Osteocyte (in vitro differentiated cells): ENCODE measurements at regions not wholly inside any gene's neighbourhood (a gene's known extent, or its start where the extent isn't known, plus 50 kb on each side); places are given as distances from the start of the nearest gene placed in this dataset.

Experiments used
- DNase-seq: peaks from one replicate; pipeline ENCODE4 v3.0.0; 2021; ENCODE audit warnings: mixed read lengths; ENCODE audit not compliant: unreplicated experiment; ENCODE audit errors: extremely low spot score
- H3K27ac Mint-ChIP-seq: one replicate; pipeline ENCODE4 v1.8.0; 2021; ENCODE audit warnings: mild to moderate bottlenecking, mixed read lengths; ENCODE audit not compliant: unreplicated experiment
- H3K27me3 Mint-ChIP-seq: one replicate; pipeline ENCODE4 v1.8.0; 2021; ENCODE audit warnings: mixed read lengths; ENCODE audit not compliant: unreplicated experiment
- H3K36me3 Mint-ChIP-seq: one replicate; pipeline ENCODE4 v1.8.0; 2021; ENCODE audit warnings: mixed read lengths; ENCODE audit not compliant: unreplicated experiment
- H3K4me1 Mint-ChIP-seq: one replicate; pipeline ENCODE4 v1.8.0; 2021; ENCODE audit warnings: mixed read lengths; ENCODE audit not compliant: unreplicated experiment
- H3K4me3 Mint-ChIP-seq: one replicate; pipeline ENCODE4 v1.8.0; 2021; ENCODE audit warnings: mild to moderate bottlenecking, moderate library complexity, mixed read lengths; ENCODE audit not compliant: unreplicated experiment
- H3K9me3 Mint-ChIP-seq: one replicate; pipeline ENCODE4 v1.8.0; 2021; ENCODE audit warnings: mixed read lengths; ENCODE audit not compliant: unreplicated experiment
- TF ChIP-seq, protein P1 (sequence below): fragments of 200-600 bp; sonication (generic); IDR thresholded peaks from 2 replicates; pipeline ENCODE4 v1.5.0; 2021; ENCODE audit warnings: antibody characterized with exemption, mild to moderate bottlenecking, moderate library complexity

DNA sequence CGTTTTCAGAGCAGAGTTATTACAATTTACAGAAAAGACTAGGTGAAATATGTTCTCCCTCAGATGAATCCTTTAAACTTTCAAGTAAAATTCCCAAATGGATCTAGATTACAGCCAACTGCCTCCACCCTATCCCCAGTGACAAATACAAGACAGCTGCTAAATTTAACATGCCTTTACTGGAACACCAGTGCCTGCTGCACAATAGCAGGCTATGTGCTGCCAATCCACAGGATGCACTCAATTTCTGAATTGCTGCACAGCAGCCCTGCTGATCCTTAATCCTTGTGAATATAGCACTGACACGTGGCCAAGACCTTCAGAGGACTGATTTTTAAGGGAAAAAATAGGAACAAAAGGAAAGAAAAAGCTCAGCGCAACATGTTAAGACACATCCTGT lies 128.9 kb downstream of the CCER1 start:
- H3K4me3 Mint-ChIP-seq: no peak overlapping the region
- no peak for DNase-seq
- no peaks in the 10 kb centered on the region for H3K36me3 Mint-ChIP-seq
- no peaks in the 10 kb centered on the region for H3K9me3 Mint-ChIP-seq
- H3K4me1 Mint-ChIP-seq: no peaks in the 10 kb centered on the region
- H3K27ac Mint-ChIP-seq: no peak overlapping the region
- TF ChIP-seq, protein P1, sequence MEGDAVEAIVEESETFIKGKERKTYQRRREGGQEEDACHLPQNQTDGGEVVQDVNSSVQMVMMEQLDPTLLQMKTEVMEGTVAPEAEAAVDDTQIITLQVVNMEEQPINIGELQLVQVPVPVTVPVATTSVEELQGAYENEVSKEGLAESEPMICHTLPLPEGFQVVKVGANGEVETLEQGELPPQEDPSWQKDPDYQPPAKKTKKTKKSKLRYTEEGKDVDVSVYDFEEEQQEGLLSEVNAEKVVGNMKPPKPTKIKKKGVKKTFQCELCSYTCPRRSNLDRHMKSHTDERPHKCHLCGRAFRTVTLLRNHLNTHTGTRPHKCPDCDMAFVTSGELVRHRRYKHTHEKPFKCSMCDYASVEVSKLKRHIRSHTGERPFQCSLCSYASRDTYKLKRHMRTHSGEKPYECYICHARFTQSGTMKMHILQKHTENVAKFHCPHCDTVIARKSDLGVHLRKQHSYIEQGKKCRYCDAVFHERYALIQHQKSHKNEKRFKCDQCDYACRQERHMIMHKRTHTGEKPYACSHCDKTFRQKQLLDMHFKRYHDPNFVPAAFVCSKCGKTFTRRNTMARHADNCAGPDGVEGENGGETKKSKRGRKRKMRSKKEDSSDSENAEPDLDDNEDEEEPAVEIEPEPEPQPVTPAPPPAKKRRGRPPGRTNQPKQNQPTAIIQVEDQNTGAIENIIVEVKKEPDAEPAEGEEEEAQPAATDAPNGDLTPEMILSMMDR: no peak
- H3K27me3 Mint-ChIP-seq: no peaks in the 10 kb centered on the region

DNA sequence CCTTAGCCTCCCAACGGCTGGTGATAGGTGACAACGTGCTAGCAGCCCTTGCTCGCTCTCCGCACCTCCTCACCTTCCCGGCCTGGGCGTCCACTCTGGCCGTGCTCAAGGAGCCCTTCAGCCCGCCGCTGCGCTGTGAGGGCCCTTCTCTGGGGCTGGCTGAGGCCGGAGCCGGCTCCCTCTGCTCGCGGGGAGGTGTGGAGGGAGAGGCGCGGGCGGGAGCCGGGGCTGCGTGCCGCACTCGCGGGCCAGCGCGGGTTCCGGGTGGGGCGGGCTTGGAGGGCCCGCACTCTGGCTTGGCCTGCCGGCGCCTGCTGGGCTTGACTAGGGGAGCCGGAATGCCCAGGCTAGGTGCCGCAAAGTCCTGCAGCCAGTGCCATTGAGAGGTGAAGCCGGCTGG lies 131.1 kb downstream of the CCER1 start:
- Mint-ChIP-seq H3K4me1 (no peaks in the 10 kb centered on the region), H3K36me3 (no peaks in the 10 kb centered on the region), H3K9me3 (no peaks in the 10 kb centered on the region), H3K4me3 (no peak overlapping the region), H3K27ac (no peak overlapping the region), H3K27me3 (no peaks in the 10 kb centered on the region)
- DNase-seq: no peak
- TF ChIP-seq, protein P1: no peak

DNA sequence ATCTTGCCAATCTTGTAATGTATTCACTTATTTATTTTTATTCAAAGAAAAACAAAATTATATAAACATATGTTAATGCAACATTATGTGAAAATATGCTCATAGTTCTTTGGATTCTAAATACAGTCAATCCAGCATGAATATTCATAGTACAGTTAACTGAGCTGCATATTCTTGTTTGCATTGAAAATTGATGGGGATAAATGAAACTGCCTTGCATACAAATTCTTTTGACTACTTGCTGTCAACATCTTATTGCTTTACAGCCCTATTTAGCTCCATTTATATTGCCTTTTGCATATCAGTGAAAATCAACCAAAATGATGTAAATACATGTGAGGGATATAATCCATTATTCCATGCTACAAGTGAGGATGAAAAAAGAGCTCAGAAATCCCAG lies 135.3 kb downstream of the CCER1 start:
- no peaks in the 10 kb centered on the region for H3K9me3 Mint-ChIP-seq
- no peak overlapping the region for H3K4me3 Mint-ChIP-seq
- DNase-seq: no peak
- H3K27me3 Mint-ChIP-seq: no peaks in the 10 kb centered on the region
- H3K36me3 Mint-ChIP-seq: no peaks in the 10 kb centered on the region
- H3K27ac Mint-ChIP-seq: no peak overlapping the region
- TF ChIP-seq, protein P1: no peak
- H3K4me1 Mint-ChIP-seq: no peaks in the 10 kb centered on the region

DNA sequence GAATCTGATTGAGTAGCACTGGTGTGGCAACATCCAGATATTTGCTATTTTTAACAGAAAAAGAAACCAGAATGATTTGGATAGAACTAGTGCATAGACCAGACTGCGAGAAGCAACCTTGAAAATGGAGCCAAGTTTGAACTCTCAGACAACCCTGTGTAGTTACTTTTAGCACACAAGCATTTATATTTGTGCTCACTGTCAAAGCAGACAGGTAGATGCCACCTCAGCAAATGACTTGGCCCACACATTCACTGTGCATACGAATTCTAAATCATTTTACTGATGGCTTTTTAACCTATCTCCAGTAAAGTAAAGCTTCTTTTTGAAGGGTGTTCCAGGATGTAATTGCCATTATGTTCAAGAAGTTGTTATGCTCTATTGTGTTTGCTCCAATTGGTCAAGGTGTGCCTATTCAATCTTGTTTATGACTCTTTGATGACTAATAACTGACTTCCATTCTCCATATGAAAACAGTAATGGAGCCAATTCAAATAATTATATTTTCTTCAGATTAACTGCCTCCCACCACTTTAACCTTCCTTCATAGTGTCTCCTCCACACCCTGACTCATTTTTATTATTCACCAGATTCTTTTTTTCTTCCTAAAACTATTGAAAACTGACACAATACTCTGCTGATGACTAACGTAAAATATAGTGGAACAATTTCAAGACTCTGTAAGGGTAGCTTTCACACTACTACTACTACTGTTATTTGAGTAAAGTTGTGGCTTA lies 138.5 kb downstream of the CCER1 start:
- DNase-seq: no peak
- TF ChIP-seq, protein P1: no peak
- Mint-ChIP-seq H3K27me3 (no peaks in the 10 kb centered on the region), H3K4me3 (no peak overlapping the region), H3K9me3 (no peaks in the 10 kb centered on the region), H3K4me1 (no peaks in the 10 kb centered on the region), H3K27ac (no peak overlapping the region), H3K36me3 (no peaks in the 10 kb centered on the region)

DNA sequence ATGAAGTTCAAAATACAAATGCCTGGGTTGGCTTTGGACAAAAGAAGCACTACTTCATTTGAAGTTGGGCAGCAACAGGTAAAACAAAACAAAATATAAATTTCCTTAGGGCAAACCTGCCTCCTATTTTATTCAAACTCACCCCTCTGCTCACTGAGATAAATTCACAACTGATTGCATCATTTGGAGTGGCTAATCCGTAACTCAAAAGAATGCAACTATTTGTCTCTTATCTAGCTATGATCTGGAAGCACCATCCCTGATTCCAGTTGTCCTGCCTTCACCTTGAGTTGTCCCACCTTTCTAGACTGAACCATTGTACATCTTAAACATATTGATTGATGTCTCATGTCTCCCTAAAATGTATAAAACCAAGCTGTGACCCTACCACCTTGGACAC lies 145.0 kb downstream of the CCER1 start:
- Mint-ChIP-seq H3K36me3 (no peaks in the 10 kb centered on the region), H3K4me3 (no peak overlapping the region), H3K4me1 (no peaks in the 10 kb centered on the region), H3K27ac (no peak overlapping the region), H3K9me3 (no peaks in the 10 kb centered on the region), H3K27me3 (no peaks in the 10 kb centered on the region)
- DNase-seq: no peak
- TF ChIP-seq, protein P1: no peak
